WTC11 (cell line): ENCODE measurements at regions not wholly inside any gene's neighbourhood (a gene's known extent, or its start where the extent isn't known, plus 50 kb on each side); places are given as distances from the start of the nearest gene placed in this dataset.

Experiments used
- ATAC-seq: fragments of 200-7000 bp; cut with Tn5 transposase; 2 replicates; pipeline ENCODE4 v1.10.0; 2021; ENCODE audit warnings: mild to moderate bottlenecking, moderate library complexity
- CTCF ChIA-PET: fragments of 300-600 bp; sonication (Branson Sonifier 250); formaldehyde crosslinking; loops from one replicate; lab custom pipeline; 2021; ENCODE audit warnings: antibody characterized with exemption; lab: Charles Lee
- POLR2A ChIA-PET: fragments of 350-600 bp; sonication (Branson Sonifier 250); formaldehyde crosslinking; loops from one replicate; lab custom pipeline; 2021; ENCODE audit warnings: antibody characterized with exemption; lab: Charles Lee
- DNase-seq: peaks from one replicate; pipeline ENCODE4 v3.0.0; 2021; ENCODE audit warnings: low spot score
- H3K27ac Mint-ChIP-seq: 2 replicates; pipeline ENCODE4 v1.8.0; 2021; ENCODE audit warnings: mixed read lengths
- H3K27me3 Mint-ChIP-seq: 2 replicates; pipeline ENCODE4 v1.8.0; 2021; ENCODE audit warnings: low read depth, mild to moderate bottlenecking, moderate library complexity, mixed read lengths
- H3K36me3 Mint-ChIP-seq: 2 replicates; pipeline ENCODE4 v1.8.0; 2021; ENCODE audit warnings: mixed read lengths
- H3K4me1 Mint-ChIP-seq: 2 replicates; pipeline ENCODE4 v1.8.0; 2022; ENCODE audit warnings: mixed read lengths
- H3K4me3 Mint-ChIP-seq: 2 replicates; pipeline ENCODE4 v1.8.0; 2021; ENCODE audit warnings: mild to moderate bottlenecking, moderate library complexity, mixed read lengths
- H3K9me3 Mint-ChIP-seq: 2 replicates; pipeline ENCODE4 v1.8.0; 2021; ENCODE audit warnings: mixed read lengths
- AFF4 ChIP-seq: sonication (generic); formaldehyde crosslinking; IDR thresholded peaks from 2 replicates; pipeline ENCODE4 v1.8.1; 2023; ENCODE audit warnings: mild to moderate bottlenecking, missing genetic modification reagents, borderline replicate concordance
- ATF2 ChIP-seq: sonication (generic); formaldehyde crosslinking; IDR thresholded peaks from 2 replicates; pipeline ENCODE4 v1.8.1; 2022; ENCODE audit warnings: low read depth, missing genetic modification reagents, borderline replicate concordance
- FOXJ3 ChIP-seq: sonication (generic); formaldehyde crosslinking; IDR thresholded peaks from 2 replicates; pipeline ENCODE4 v1.9.0; 2021; ENCODE audit warnings: missing genetic modification reagents, mild to moderate bottlenecking, borderline replicate concordance
- FOXP4 ChIP-seq: sonication (generic); formaldehyde crosslinking; IDR thresholded peaks from 2 replicates; pipeline ENCODE4 v1.8.0; 2022; ENCODE audit warnings: mild to moderate bottlenecking, missing genetic modification reagents
- GRHL2 ChIP-seq: fragments of 250-450 bp; sonication (Bioruptor Pico); IDR thresholded peaks from 2 replicates; pipeline ENCODE4 v1.8.0; 2022; ENCODE audit warnings: mild to moderate bottlenecking, moderate library complexity; ENCODE audit not compliant: insufficient replicate concordance, severe bottlenecking
- GTF2I ChIP-seq: fragments of 250-450 bp; sonication (Bioruptor Pico); conservative IDR thresholded peaks from 2 replicates; pipeline ENCODE4 v1.4.0; 2021; ENCODE audit warnings: mild to moderate bottlenecking
- IRF2 ChIP-seq: sonication (generic); formaldehyde crosslinking; IDR thresholded peaks from 2 replicates; pipeline ENCODE4 v1.8.0; 2022; ENCODE audit warnings: low read depth, missing genetic modification reagents, borderline replicate concordance
- MYBL2 ChIP-seq: sonication (generic); formaldehyde crosslinking; IDR thresholded peaks from 2 replicates; pipeline ENCODE4 v1.8.1; 2023; ENCODE audit warnings: mild to moderate bottlenecking, moderate library complexity, missing genetic modification reagents
- NFATC4 ChIP-seq: fragments of 250-450 bp; sonication (Bioruptor Pico); IDR thresholded peaks from 2 replicates; pipeline ENCODE4 v1.9.0; 2021; ENCODE audit warnings: mild to moderate bottlenecking
- NR2C2 ChIP-seq: sonication (generic); formaldehyde crosslinking; IDR thresholded peaks from 2 replicates; pipeline ENCODE4 v1.8.0; 2022; ENCODE audit warnings: mild to moderate bottlenecking, missing genetic modification reagents
- SMAD4 ChIP-seq: sonication (generic); formaldehyde crosslinking; IDR thresholded peaks from 2 replicates; pipeline ENCODE4 v1.8.0; 2022; ENCODE audit warnings: mild to moderate bottlenecking, missing genetic modification reagents
- ZBTB21 ChIP-seq: sonication (generic); formaldehyde crosslinking; IDR thresholded peaks from 2 replicates; pipeline ENCODE4 v1.8.1; 2023; ENCODE audit warnings: mild to moderate bottlenecking, missing genetic modification reagents, borderline replicate concordance
- ZNF532 ChIP-seq: fragments of 250-450 bp; sonication (Bioruptor Pico); IDR thresholded peaks from 2 replicates; pipeline ENCODE4 v1.9.0; 2021; ENCODE audit warnings: mild to moderate bottlenecking, borderline replicate concordance

GRCh38 chrX:69068301-69069085 is 96.8 kb downstream of the PJA1 start:
- ATAC-seq (no peak), DNase-seq (no peak)
- no peak for TF ChIP-seq NR2C2 (CRISPR knock-in tag)
- TF ChIP-seq ZBTB21 (CRISPR knock-in tag) = no peak
- no peak for TF ChIP-seq ZNF532 (CRISPR knock-in tag)
- TF ChIP-seq AFF4 (CRISPR knock-in tag) = no peak
- no peak for TF ChIP-seq FOXJ3
- TF ChIP-seq IRF2 = no peak
- TF ChIP-seq MYBL2 (CRISPR knock-in tag) = no peak
- TF ChIP-seq SMAD4 (CRISPR knock-in tag) = no peak
- no peak for TF ChIP-seq GTF2I (CRISPR knock-in tag)
- no peak for TF ChIP-seq FOXP4
- TF ChIP-seq ATF2 (CRISPR knock-in tag) = no peak
- TF ChIP-seq NFATC4 = no peak
- no peak for TF ChIP-seq GRHL2 (CRISPR knock-in tag)
- H3K36me3 Mint-ChIP-seq = no peaks in the 10 kb centered on the region
- H3K4me1 Mint-ChIP-seq = peaks cover 9% of the 10 kb centered on the region
- no peak overlapping the region for H3K4me3 Mint-ChIP-seq
- ChIA-PET POLR2A (no interaction called here), CTCF (interaction anchor here (0.6 to 2.2 kb wide), 3 partner anchors 32 to 241 kb away, joined by 3 to 11 read pairs (median 3); no protein-coding TSS in a partner anchor)
- H3K9me3 Mint-ChIP-seq = no peaks in the 10 kb centered on the region
- peaks cover 3% of the 10 kb centered on the region for H3K27me3 Mint-ChIP-seq
- H3K27ac Mint-ChIP-seq = no peak overlapping the region
